A549 (cell line): ENCODE measurements at regions not wholly inside any gene's neighbourhood (a gene's known extent, or its start where the extent isn't known, plus 50 kb on each side); places are given as distances from the start of the nearest gene placed in this dataset.

Experiments
- CHD2 ChIP-seq: fragments of 150-350 bp; IDR thresholded peaks from 2 replicates; pipeline ENCODE4 v1.6.1; 2014; ENCODE audit warnings: low read length; ENCODE audit not compliant: partially characterized antibody
- CTCF ChIP-seq: fragments of >200 bp; sonication (Bioruptor Twin); formaldehyde crosslinking; IDR thresholded peaks from 3 replicates; pipeline ENCODE4 v1.5.1; 2016
- ESRRA ChIP-seq: fragments of 150-350 bp; IDR thresholded peaks from 2 replicates; pipeline ENCODE4 v1.6.1; 2014; ENCODE audit warnings: mild to moderate bottlenecking, low read length, borderline replicate concordance
- FOSB ChIP-seq: fragments of 250-450 bp; sonication (Bioruptor Pico); IDR thresholded peaks from 2 replicates; pipeline ENCODE4 v1.5.0; 2020; ENCODE audit warnings: mild to moderate bottlenecking, moderate library complexity
- HOXB5 ChIP-seq: fragments of 250-450 bp; sonication (Bioruptor Pico); IDR thresholded peaks from 2 replicates; pipeline ENCODE4 v1.5.0; 2020; ENCODE audit warnings: mild to moderate bottlenecking, moderate library complexity
- POLR2A ChIP-seq: IDR thresholded peaks from 2 replicates; pipeline ENCODE4 v1.6.1; 2012; ENCODE audit warnings: mild to moderate bottlenecking, low read length
- RFX5 ChIP-seq: fragments of 450-650 bp; IDR thresholded peaks from 2 replicates; pipeline ENCODE4 v1.7.1; 2014; ENCODE audit warnings: antibody characterized with exemption, mild to moderate bottlenecking, moderate library complexity
- SMC3 ChIP-seq: fragments of >200 bp; sonication (Bioruptor Twin); formaldehyde crosslinking; IDR thresholded peaks from 3 replicates; pipeline ENCODE4 v1.6.1; 2018; ENCODE audit warnings: inconsistent platforms
- USF2 ChIP-seq: fragments of 450-650 bp; IDR thresholded peaks from 2 replicates; pipeline ENCODE4 v1.6.1; 2014; ENCODE audit warnings: antibody characterized with exemption
- TF ChIP-seq, protein P1 (sequence below): fragments of 250-450 bp; sonication (Bioruptor Pico); IDR thresholded peaks from 2 replicates; pipeline ENCODE4 v1.5.0; 2021; ENCODE audit warnings: mild to moderate bottlenecking, moderate library complexity, borderline replicate concordance
- TF ChIP-seq, protein P2 (sequence below): fragments of >200 bp; sonication (Bioruptor Twin); formaldehyde crosslinking; IDR thresholded peaks from 2 replicates; pipeline ENCODE4 v1.6.1; 2016

DNA sequence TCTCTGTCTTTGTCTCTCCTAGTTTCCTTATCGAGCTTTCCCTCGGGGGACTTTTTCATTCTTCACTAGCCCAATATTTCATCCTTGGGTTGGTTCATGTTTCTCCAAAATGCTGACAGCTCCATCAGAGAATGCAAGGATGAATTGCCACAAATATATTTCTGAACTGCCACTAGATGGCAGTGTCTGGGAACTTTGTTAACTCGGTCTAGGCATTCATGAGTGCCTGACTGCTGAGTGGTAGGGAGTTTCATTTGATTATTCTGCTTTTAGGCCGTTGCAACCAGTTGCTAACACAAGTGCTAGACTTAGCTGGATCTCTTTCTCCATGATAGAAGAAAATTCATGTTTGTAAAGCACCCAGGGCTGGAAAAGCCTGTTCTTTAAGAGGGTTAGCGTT lies 73.5 kb upstream of the RAP2C start:
- TF ChIP-seq CTCF, result peak; percentile 59
- no peak for TF ChIP-seq POLR2A
- no peak for TF ChIP-seq RFX5
- no peak for TF ChIP-seq HOXB5 (CRISPR knock-in tag)
- TF ChIP-seq FOSB (CRISPR knock-in tag), result no peak
- no peak for TF ChIP-seq USF2
- no peak for TF ChIP-seq CHD2
- no peak for TF ChIP-seq ESRRA
- TF ChIP-seq, protein P1, sequence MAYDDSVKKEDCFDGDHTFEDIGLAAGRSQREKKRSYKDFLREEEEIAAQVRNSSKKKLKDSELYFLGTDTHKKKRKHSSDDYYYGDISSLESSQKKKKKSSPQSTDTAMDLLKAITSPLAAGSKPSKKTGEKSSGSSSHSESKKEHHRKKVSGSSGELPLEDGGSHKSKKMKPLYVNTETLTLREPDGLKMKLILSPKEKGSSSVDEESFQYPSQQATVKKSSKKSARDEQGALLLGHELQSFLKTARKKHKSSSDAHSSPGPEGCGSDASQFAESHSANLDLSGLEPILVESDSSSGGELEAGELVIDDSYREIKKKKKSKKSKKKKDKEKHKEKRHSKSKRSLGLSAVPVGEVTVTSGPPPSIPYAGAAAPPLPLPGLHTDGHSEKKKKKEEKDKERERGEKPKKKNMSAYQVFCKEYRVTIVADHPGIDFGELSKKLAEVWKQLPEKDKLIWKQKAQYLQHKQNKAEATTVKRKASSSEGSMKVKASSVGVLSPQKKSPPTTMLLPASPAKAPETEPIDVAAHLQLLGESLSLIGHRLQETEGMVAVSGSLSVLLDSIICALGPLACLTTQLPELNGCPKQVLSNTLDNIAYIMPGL (CRISPR knock-in tag), result no peak
- TF ChIP-seq, protein P2, sequence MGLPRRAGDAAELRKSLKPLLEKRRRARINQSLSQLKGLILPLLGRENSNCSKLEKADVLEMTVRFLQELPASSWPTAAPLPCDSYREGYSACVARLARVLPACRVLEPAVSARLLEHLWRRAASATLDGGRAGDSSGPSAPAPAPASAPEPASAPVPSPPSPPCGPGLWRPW, result no peak
- TF ChIP-seq SMC3, result peak; percentile 44; the same call in 1 of the 3 replicates
